ENCODE measurements at regions not wholly inside any gene's neighbourhood (a gene's known extent, or its start where the extent isn't known, plus 50 kb on each side); places are given as distances from the start of the nearest gene placed in this dataset.

- no peak for DNase-seq (ENCODE audit: low read depth)
These were observed 85.8 kb downstream of the LLPH start for GRCh38 chr12:66044731-66045130.

- no peak for DNase-seq (ENCODE audit: low read depth)
These were observed 87.5 kb downstream of the LLPH start for GRCh38 chr12:66043035-66043434.

GRCh38 chr12:66041651-66042363, 88.7 kb downstream of the LLPH start:
- DNase-seq (ENCODE audit: low read depth) = no peak

- DNase-seq (ENCODE audit: low read depth) = peak; percentile 94
These were observed 94.2 kb downstream of the LLPH start for GRCh38 chr12:66036317-66036716.

- DNase-seq (ENCODE audit: low read depth) = peak; percentile 62
These were observed 95.1 kb downstream of the LLPH start for GRCh38 chr12:66035288-66035966.

- DNase-seq (ENCODE audit: low read depth) = no peak
These were observed 97.4 kb downstream of the LLPH start for GRCh38 chr12:66033151-66033550.

GRCh38 chr12:66032739-66033138, 97.8 kb downstream of the LLPH start:
- no peak for DNase-seq (ENCODE audit: low read depth)

- DNase-seq (ENCODE audit: low read depth) = no peak
These were observed 100.3 kb downstream of the LLPH start for GRCh38 chr12:66030217-66030781.

- no peak for DNase-seq (ENCODE audit: low read depth)
These were observed 102.2 kb downstream of the LLPH start for GRCh38 chr12:66028390-66028789.

GRCh38 chr12:66025477-66025876, 105.1 kb downstream of the LLPH start:
- no peak for DNase-seq (ENCODE audit: low read depth)

GRCh38 chr12:66024949-66025348, 105.6 kb downstream of the LLPH start:
- DNase-seq (ENCODE audit: low read depth) = no peak

GRCh38 chr12:66020481-66020880, 110.1 kb downstream of the LLPH start:
- no peak for DNase-seq (ENCODE audit: low read depth)

- no peak for DNase-seq (ENCODE audit: low read depth)
These were observed 112.8 kb downstream of the LLPH start for GRCh38 chr12:66017736-66018135.
